ENCODE measurements at regions not wholly inside any gene's neighbourhood (a gene's known extent, or its start where the extent isn't known, plus 50 kb on each side); places are given as distances from the start of the nearest gene placed in this dataset.

DNA sequence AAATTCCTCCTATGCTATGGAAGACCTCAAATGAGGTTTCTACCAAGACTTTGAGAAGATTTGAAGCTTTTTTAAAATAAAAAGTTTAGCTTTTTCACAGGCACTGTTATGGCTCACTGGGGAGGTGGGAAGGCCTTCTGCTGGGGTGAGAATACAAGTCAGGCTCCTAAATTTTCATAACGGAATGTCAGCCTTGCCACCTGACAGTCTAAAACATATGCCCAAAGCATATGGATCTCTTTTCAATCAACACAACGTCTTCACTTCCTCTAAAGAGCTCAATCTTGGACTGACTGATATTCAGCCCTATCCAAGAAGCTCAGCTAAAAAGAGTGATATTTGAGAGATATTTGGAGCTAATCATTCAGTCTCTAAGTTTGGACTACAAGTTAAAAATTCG is 57.1 kb upstream of the LIN7C start:
- no peak for DNase-seq (ENCODE audit: low spot score)
- Histone ChIP-seq H3K4me1 (ENCODE audit: insufficient read depth, low read length, poor library complexity, severe bottlenecking) (no peaks in the 10 kb centered on the region), H3K36me3 (ENCODE audit: insufficient read depth, low read length, poor library complexity, severe bottlenecking) (no peaks in the 10 kb centered on the region), H3K9me3 (ENCODE audit: low read depth, low read length, poor library complexity, severe bottlenecking) (no peaks in the 10 kb centered on the region), H3K27me3 (replicated peaks; ENCODE audit: insufficient read depth, low read depth, low read length, poor library complexity) (peaks cover 47% of the 10 kb centered on the region), H3K4me3 (ENCODE audit: low read depth, low read length, poor library complexity, severe bottlenecking) (no peak overlapping the region), H3K27ac (ENCODE audit: low read depth, low read length, poor library complexity, severe bottlenecking) (no peak overlapping the region)
- BruUV-seq (replicated peaks), result no TSS peak
- ChIA-PET CTCF (no interaction called here), POLR2A (ENCODE audit: low non-redundant PET) (interaction anchor here (0.7 kb wide), 1 partner anchor 154 kb away, joined by 5 read pairs; no protein-coding TSS in a partner anchor)
- intact Hi-C loops (cut with micrococcal nuclease; ENCODE audit: unreplicated experiment), result no loop called here
- TF ChIP-seq CTCF (conservative IDR thresholded peaks at IDR 0.05; ENCODE audit: low read depth, low read length) (no peak), EZH2 (IDR thresholded peaks at IDR 0.05; ENCODE audit: borderline replicate concordance, low read depth, low read length, poor library complexity, severe bottlenecking) (no peak)

DNA sequence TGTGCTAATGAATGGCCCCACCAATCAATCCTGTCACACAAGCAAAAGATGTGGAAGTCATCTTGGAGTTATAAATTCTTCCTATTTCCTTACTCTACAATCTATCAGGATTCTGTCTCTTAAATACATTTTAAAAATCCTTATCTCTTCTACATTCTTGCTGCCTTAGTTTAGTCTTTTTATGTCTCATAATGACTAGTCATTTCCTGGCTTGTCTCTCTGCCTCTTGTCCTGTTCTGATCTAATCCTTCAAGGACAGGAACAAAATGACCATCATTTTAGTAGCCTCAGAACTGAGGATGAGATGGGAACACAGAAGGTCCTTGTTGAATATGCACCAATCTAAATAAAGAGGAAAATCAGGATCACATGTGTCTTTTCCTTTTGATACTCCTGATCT is 56.6 kb upstream of the LIN7C start:
- intact Hi-C loops (cut with micrococcal nuclease; ENCODE audit: unreplicated experiment), result no loop called here
- H3K36me3 ChIP-seq (ENCODE audit: insufficient read depth, low read length, poor library complexity, severe bottlenecking), result no peaks in the 10 kb centered on the region
- no peak for DNase-seq (ENCODE audit: low spot score)
- H3K9me3 ChIP-seq (ENCODE audit: low read depth, low read length, poor library complexity, severe bottlenecking), result no peaks in the 10 kb centered on the region
- CTCF ChIA-PET, result no interaction called here
- POLR2A ChIA-PET (ENCODE audit: low non-redundant PET), result interaction anchor here (0.7 kb wide), 1 partner anchor 154 kb away, joined by 5 read pairs; no protein-coding TSS in a partner anchor
- no TSS peak for BruUV-seq (replicated peaks)
- H3K4me3 ChIP-seq (ENCODE audit: low read depth, low read length, poor library complexity, severe bottlenecking), result no peak overlapping the region
- no peak overlapping the region for H3K27ac ChIP-seq (ENCODE audit: low read depth, low read length, poor library complexity, severe bottlenecking)
- TF ChIP-seq EZH2 (IDR thresholded peaks at IDR 0.05; ENCODE audit: borderline replicate concordance, low read depth, low read length, poor library complexity, severe bottlenecking) (no peak), CTCF (conservative IDR thresholded peaks at IDR 0.05; ENCODE audit: low read depth, low read length) (no peak)
- no peaks in the 10 kb centered on the region for H3K4me1 ChIP-seq (ENCODE audit: insufficient read depth, low read length, poor library complexity, severe bottlenecking)
- peaks cover 50% of the 10 kb centered on the region for H3K27me3 ChIP-seq (replicated peaks; ENCODE audit: insufficient read depth, low read depth, low read length, poor library complexity)

DNA sequence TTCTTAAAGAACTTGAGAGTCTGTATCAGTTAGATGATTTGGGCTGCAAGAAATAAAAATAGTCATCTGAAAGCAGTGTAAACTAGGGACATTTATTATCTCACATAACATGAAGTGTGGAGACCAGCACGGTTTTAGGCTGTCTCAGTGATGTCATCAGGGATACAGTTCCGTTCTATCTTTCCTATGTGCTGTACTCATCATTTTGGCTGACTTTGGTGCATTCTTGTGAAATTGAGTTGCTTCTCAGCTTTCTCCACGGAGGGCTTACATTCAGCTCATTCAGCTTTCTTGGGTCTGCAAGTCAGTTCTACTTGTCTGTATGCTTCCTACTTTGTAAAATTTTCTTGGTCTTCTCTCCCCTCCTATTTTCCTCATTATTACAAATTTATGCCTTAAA is 51.8 kb upstream of the LIN7C start:
- TF ChIP-seq CTCF (conservative IDR thresholded peaks at IDR 0.05; ENCODE audit: low read depth, low read length) (no peak), EZH2 (IDR thresholded peaks at IDR 0.05; ENCODE audit: borderline replicate concordance, low read depth, low read length, poor library complexity, severe bottlenecking) (no peak)
- CTCF ChIA-PET, result no interaction called here
- no peaks in the 10 kb centered on the region for H3K9me3 ChIP-seq (ENCODE audit: low read depth, low read length, poor library complexity, severe bottlenecking)
- BruUV-seq (replicated peaks), result no TSS peak
- POLR2A ChIA-PET (ENCODE audit: low non-redundant PET), result interaction anchor here (0.6 kb wide), 1 partner anchor 1442 kb away, joined by 3 read pairs; no protein-coding TSS in a partner anchor
- H3K4me3 ChIP-seq (ENCODE audit: low read depth, low read length, poor library complexity, severe bottlenecking), result no peak overlapping the region
- peaks cover 35% of the 10 kb centered on the region for H3K27me3 ChIP-seq (replicated peaks; ENCODE audit: insufficient read depth, low read depth, low read length, poor library complexity)
- no peaks in the 10 kb centered on the region for H3K4me1 ChIP-seq (ENCODE audit: insufficient read depth, low read length, poor library complexity, severe bottlenecking)
- DNase-seq (ENCODE audit: low spot score), result no peak
- no peak overlapping the region for H3K27ac ChIP-seq (ENCODE audit: low read depth, low read length, poor library complexity, severe bottlenecking)
- no peaks in the 10 kb centered on the region for H3K36me3 ChIP-seq (ENCODE audit: insufficient read depth, low read length, poor library complexity, severe bottlenecking)
- intact Hi-C loops (cut with micrococcal nuclease; ENCODE audit: unreplicated experiment), result no loop called here
